ENCODE measurements at regions not wholly inside any gene's neighbourhood (a gene's known extent, or its start where the extent isn't known, plus 50 kb on each side); places are given as distances from the start of the nearest gene placed in this dataset.
"Not testable (repeated sequence)": the region's sequence is repeated elsewhere in the genome, so short reads cannot be mapped to it uniquely, and the experiment has no call there.

GRCh38 chr18:29383311-29384273 is 1206.7 kb upstream of the CDH2 start:
- Histone ChIP-seq H3K4me3 (ENCODE audit: low read depth in 1 of 2, low read length in 2 of 2) (no peak overlapping the region), H3K27me3 (ENCODE audit: low read depth, low read length) (no peaks in the 10 kb centered on the region), H3K9me3 (ENCODE audit: control insufficient read depth in 1 of 2, low read length in 2 of 2) (no peaks in the 10 kb centered on the region), H3K36me3 (ENCODE audit: control insufficient read depth in 1 of 2, insufficient read depth in 2 of 2, low read length in 2 of 2) (no peaks in the 10 kb centered on the region), H3K27ac (ENCODE audit: low read length) (no peak overlapping the region), H3K4me1 (ENCODE audit: control insufficient read depth in 1 of 2, insufficient read depth in 2 of 2, low read length in 2 of 2) (peaks cover 0 to 1% of the 10 kb centered on the region in 2 donors)

GRCh38 chr18:29378651-29379136 is 1201.8 kb upstream of the CDH2 start:
- no peaks in the 10 kb centered on the region for H3K27me3 ChIP-seq (ENCODE audit: low read depth, low read length)
- H3K4me3 ChIP-seq (ENCODE audit: low read depth in 1 of 2, low read length in 2 of 2): no peak overlapping the region
- no peak overlapping the region for H3K27ac ChIP-seq (ENCODE audit: low read length)
- no peaks in the 10 kb centered on the region for H3K4me1 ChIP-seq (ENCODE audit: control insufficient read depth in 1 of 2, insufficient read depth in 2 of 2, low read length in 2 of 2)
- H3K36me3 ChIP-seq (ENCODE audit: control insufficient read depth in 1 of 2, insufficient read depth in 2 of 2, low read length in 2 of 2): no peaks in the 10 kb centered on the region
- peaks cover 0 to 3% of the 10 kb centered on the region in 2 donors for H3K9me3 ChIP-seq (ENCODE audit: control insufficient read depth in 1 of 2, low read length in 2 of 2)

- Histone ChIP-seq H3K27me3 (ENCODE audit: low read depth, low read length) (no peaks in the 10 kb centered on the region), H3K4me1 (ENCODE audit: control insufficient read depth in 1 of 2, insufficient read depth in 2 of 2, low read length in 2 of 2) (no peaks in the 10 kb centered on the region), H3K4me3 (ENCODE audit: low read depth in 1 of 2, low read length in 2 of 2) (no peak overlapping the region), H3K9me3 (ENCODE audit: control insufficient read depth in 1 of 2, low read length in 2 of 2) (peaks cover 0 to 4% of the 10 kb centered on the region in 2 donors), H3K36me3 (ENCODE audit: control insufficient read depth in 1 of 2, insufficient read depth in 2 of 2, low read length in 2 of 2) (no peaks in the 10 kb centered on the region), H3K27ac (ENCODE audit: low read length) (no peak overlapping the region)
These were observed 1200.4 kb upstream of the CDH2 start for GRCh38 chr18:29377346-29377745.

GRCh38 chr18:29373000-29373399 is 1196.1 kb upstream of the CDH2 start:
- Histone ChIP-seq H3K27me3 (ENCODE audit: low read depth, low read length) (no peaks in the 10 kb centered on the region), H3K4me3 (ENCODE audit: low read depth in 1 of 2, low read length in 2 of 2) (no peak overlapping the region), H3K9me3 (ENCODE audit: control insufficient read depth in 1 of 2, low read length in 2 of 2) (peaks cover 0 to 4% of the 10 kb centered on the region in 2 donors), H3K27ac (ENCODE audit: low read length) (no peak overlapping the region), H3K36me3 (ENCODE audit: control insufficient read depth in 1 of 2, insufficient read depth in 2 of 2, low read length in 2 of 2) (no peaks in the 10 kb centered on the region), H3K4me1 (ENCODE audit: control insufficient read depth in 1 of 2, insufficient read depth in 2 of 2, low read length in 2 of 2) (no peaks in the 10 kb centered on the region)

GRCh38 chr18:29361843-29362242 is 1184.9 kb upstream of the CDH2 start:
- Histone ChIP-seq H3K27me3 (ENCODE audit: low read depth, low read length) (no peaks in the 10 kb centered on the region), H3K4me1 (ENCODE audit: control insufficient read depth in 1 of 2, insufficient read depth in 2 of 2, low read length in 2 of 2) (no peaks in the 10 kb centered on the region), H3K9me3 (ENCODE audit: control insufficient read depth in 1 of 2, low read length in 2 of 2) (no peaks in the 10 kb centered on the region), H3K36me3 (ENCODE audit: control insufficient read depth in 1 of 2, insufficient read depth in 2 of 2, low read length in 2 of 2) (no peaks in the 10 kb centered on the region), H3K4me3 (ENCODE audit: low read depth in 1 of 2, low read length in 2 of 2) (no peak overlapping the region), H3K27ac (ENCODE audit: low read length) (no peak overlapping the region)

- not testable (repeated sequence) for H3K27me3 ChIP-seq (ENCODE audit: low read depth, low read length); H3K9me3 ChIP-seq (ENCODE audit: control insufficient read depth in 1 of 2, low read length in 2 of 2); H3K36me3 ChIP-seq (ENCODE audit: control insufficient read depth in 1 of 2, insufficient read depth in 2 of 2, low read length in 2 of 2); H3K4me3 ChIP-seq (ENCODE audit: low read depth in 1 of 2, low read length in 2 of 2); H3K4me1 ChIP-seq (ENCODE audit: control insufficient read depth in 1 of 2, insufficient read depth in 2 of 2, low read length in 2 of 2); H3K27ac ChIP-seq (ENCODE audit: low read length)
These were observed 1183.7 kb upstream of the CDH2 start for GRCh38 chr18:29360659-29361058.

GRCh38 chr18:29359222-29359621 is 1182.3 kb upstream of the CDH2 start:
- H3K4me3 ChIP-seq (ENCODE audit: low read depth in 1 of 2, low read length in 2 of 2); H3K9me3 ChIP-seq (ENCODE audit: control insufficient read depth in 1 of 2, low read length in 2 of 2); H3K27me3 ChIP-seq (ENCODE audit: low read depth, low read length); H3K27ac ChIP-seq (ENCODE audit: low read length); H3K36me3 ChIP-seq (ENCODE audit: control insufficient read depth in 1 of 2, insufficient read depth in 2 of 2, low read length in 2 of 2); H3K4me1 ChIP-seq (ENCODE audit: control insufficient read depth in 1 of 2, insufficient read depth in 2 of 2, low read length in 2 of 2): not testable (repeated sequence)

- Histone ChIP-seq H3K36me3 (ENCODE audit: control insufficient read depth in 1 of 2, insufficient read depth in 2 of 2, low read length in 2 of 2) (no peaks in the 10 kb centered on the region), H3K4me1 (ENCODE audit: control insufficient read depth in 1 of 2, insufficient read depth in 2 of 2, low read length in 2 of 2) (no peaks in the 10 kb centered on the region), H3K4me3 (ENCODE audit: low read depth in 1 of 2, low read length in 2 of 2) (no peak overlapping the region), H3K9me3 (ENCODE audit: control insufficient read depth in 1 of 2, low read length in 2 of 2) (peaks cover 0 to 2% of the 10 kb centered on the region in 2 donors), H3K27me3 (ENCODE audit: low read depth, low read length) (no peaks in the 10 kb centered on the region), H3K27ac (ENCODE audit: low read length) (no peak overlapping the region)
These were observed 1174.2 kb upstream of the CDH2 start for GRCh38 chr18:29351171-29351570.

- H3K36me3 ChIP-seq (ENCODE audit: control insufficient read depth in 1 of 2, insufficient read depth in 2 of 2, low read length in 2 of 2): no peaks in the 10 kb centered on the region
- no peak overlapping the region for H3K4me3 ChIP-seq (ENCODE audit: low read depth in 1 of 2, low read length in 2 of 2)
- H3K27ac ChIP-seq (ENCODE audit: low read length): no peak overlapping the region
- H3K9me3 ChIP-seq (ENCODE audit: control insufficient read depth in 1 of 2, low read length in 2 of 2): peaks cover 2 to 13% of the 10 kb centered on the region in 2 donors
- no peaks in the 10 kb centered on the region for H3K27me3 ChIP-seq (ENCODE audit: low read depth, low read length)
- H3K4me1 ChIP-seq (ENCODE audit: control insufficient read depth in 1 of 2, insufficient read depth in 2 of 2, low read length in 2 of 2): no peaks in the 10 kb centered on the region
These were observed 1152.0 kb upstream of the CDH2 start for GRCh38 chr18:29328932-29329331.

GRCh38 chr18:29326214-29326613 is 1149.3 kb upstream of the CDH2 start:
- H3K4me1 ChIP-seq (ENCODE audit: control insufficient read depth in 1 of 2, insufficient read depth in 2 of 2, low read length in 2 of 2): no peaks in the 10 kb centered on the region
- H3K4me3 ChIP-seq (ENCODE audit: low read depth in 1 of 2, low read length in 2 of 2): no peak overlapping the region
- H3K27ac ChIP-seq (ENCODE audit: low read length): no peak overlapping the region
- H3K27me3 ChIP-seq (ENCODE audit: low read depth, low read length): no peaks in the 10 kb centered on the region
- H3K9me3 ChIP-seq (ENCODE audit: control insufficient read depth in 1 of 2, low read length in 2 of 2): peaks cover 2 to 13% of the 10 kb centered on the region in 2 donors
- no peaks in the 10 kb centered on the region for H3K36me3 ChIP-seq (ENCODE audit: control insufficient read depth in 1 of 2, insufficient read depth in 2 of 2, low read length in 2 of 2)

- Histone ChIP-seq H3K9me3 (ENCODE audit: control insufficient read depth in 1 of 2, low read length in 2 of 2) (no peaks in the 10 kb centered on the region), H3K4me1 (ENCODE audit: control insufficient read depth in 1 of 2, insufficient read depth in 2 of 2, low read length in 2 of 2) (no peaks in the 10 kb centered on the region), H3K27me3 (ENCODE audit: low read depth, low read length) (no peaks in the 10 kb centered on the region), H3K36me3 (ENCODE audit: control insufficient read depth in 1 of 2, insufficient read depth in 2 of 2, low read length in 2 of 2) (no peaks in the 10 kb centered on the region), H3K27ac (ENCODE audit: low read length) (no peak overlapping the region), H3K4me3 (ENCODE audit: low read depth in 1 of 2, low read length in 2 of 2) (no peak overlapping the region)
These were observed 1144.6 kb upstream of the CDH2 start for GRCh38 chr18:29321561-29321960.

Data from muscle layer of duodenum (tissue), 2 donors.